ENCODE measurements at regions not wholly inside any gene's neighbourhood (a gene's known extent, or its start where the extent isn't known, plus 50 kb on each side); places are given as distances from the start of the nearest gene placed in this dataset.

DNA sequence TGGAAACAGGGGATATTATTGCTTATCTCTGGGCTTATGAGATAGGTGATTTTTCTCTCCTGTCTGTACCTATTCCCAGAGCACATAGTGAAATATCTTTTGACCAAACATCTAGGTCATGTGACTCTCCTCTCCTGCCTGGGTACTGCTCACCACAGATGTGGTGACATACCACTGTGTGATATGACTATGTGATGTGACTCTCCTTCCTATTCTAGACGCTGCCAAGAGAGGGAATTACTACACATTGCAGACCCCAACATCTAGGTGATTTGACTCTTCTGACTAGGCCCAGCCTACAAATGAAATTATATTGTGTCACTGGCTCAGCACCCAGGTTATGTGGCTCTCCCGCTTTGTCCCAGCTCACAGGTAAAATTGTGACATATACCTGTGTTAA, 996.3 kb upstream of the TSPY4 start:
- H3K27me3 ChIP-seq (replicated peaks in 1 of 7): no peaks in the 10 kb centered on the region
- DNase-seq: no peak
- TF ChIP-seq POLR2A (IDR thresholded peaks at IDR 0.05): no peak
- TF ChIP-seq CTCF (IDR thresholded peaks at IDR 0.05 in 8 of 11, conservative IDR thresholded peaks at IDR 0.05 in 3 of 11): no peak
- H3K4me1 ChIP-seq: no peaks in the 10 kb centered on the region
- intact Hi-C loops (cut with DNase I; ENCODE audit: low total_unique reads): no loop called here
- H3K4me3 ChIP-seq: no peak overlapping the region
- 77 to 87% (median 83%) methylated on average over 2 of the region's 2 CpGs; no CpG with 5 or more reads in 2 of the 5 donors for WGBS, 5 donors
- no peak overlapping the region for H3K27ac ChIP-seq
- H3K36me3 ChIP-seq: no peaks in the 10 kb centered on the region
- no peaks in the 10 kb centered on the region for H3K9me3 ChIP-seq

- WGBS, 5 donors: 83 to 84% (median 84%) methylated on average over 2 of the region's 2 CpGs; no CpG with 5 or more reads in 2 of the 5 donors
- DNase-seq: no peak
- H3K27ac ChIP-seq: no peak overlapping the region
- H3K9me3 ChIP-seq: no peaks in the 10 kb centered on the region
- H3K36me3 ChIP-seq: no peaks in the 10 kb centered on the region
- intact Hi-C loops (cut with DNase I; ENCODE audit: low total_unique reads): no loop called here
- no peak overlapping the region for H3K4me3 ChIP-seq
- TF ChIP-seq CTCF (IDR thresholded peaks at IDR 0.05 in 8 of 11, conservative IDR thresholded peaks at IDR 0.05 in 3 of 11) (no peak), POLR2AphosphoS5 (IDR thresholded peaks at IDR 0.05) (no peak), POLR2A (IDR thresholded peaks at IDR 0.05) (no peak)
- H3K4me1 ChIP-seq: no peaks in the 10 kb centered on the region
- no peaks in the 10 kb centered on the region for H3K27me3 ChIP-seq (replicated peaks in 1 of 7)
Measured at GRCh38 chrY:8342173-8342572, 995.1 kb upstream of the TSPY4 start.

DNA sequence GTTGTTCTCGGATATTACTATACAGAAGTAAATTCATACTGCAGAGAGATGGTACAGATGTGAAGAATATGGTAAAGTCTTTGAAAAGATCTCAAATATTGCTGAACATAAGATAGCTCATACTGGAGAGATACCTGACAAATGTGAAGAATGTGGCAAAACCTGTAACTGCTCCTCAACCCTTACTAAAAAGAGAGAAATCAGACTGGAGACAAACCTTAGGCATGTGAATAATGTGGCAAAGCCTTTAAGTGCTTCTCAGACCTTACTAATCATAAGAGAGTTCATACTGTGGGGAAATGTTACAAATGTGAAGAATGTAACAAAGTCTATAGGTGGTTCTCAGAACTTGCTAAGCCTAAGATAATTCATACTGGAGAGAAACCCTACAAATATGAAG, 986.0 kb upstream of the TSPY4 start:
- Histone ChIP-seq H3K9me3 (no peaks in the 10 kb centered on the region), H3K27me3 (replicated peaks in 1 of 7) (no peaks in the 10 kb centered on the region), H3K36me3 (no peaks in the 10 kb centered on the region), H3K27ac (no peak overlapping the region), H3K4me3 (no peak overlapping the region), H3K4me1 (no peaks in the 10 kb centered on the region)
- no peak for DNase-seq
- TF ChIP-seq POLR2A (IDR thresholded peaks at IDR 0.05) (no peak), POLR2AphosphoS5 (IDR thresholded peaks at IDR 0.05) (no peak), CTCF (IDR thresholded peaks at IDR 0.05 in 8 of 11, conservative IDR thresholded peaks at IDR 0.05 in 3 of 11) (no peak)
- 48 to 63% (median 58%) methylated on average over 1 of the region's 1 CpG; no CpG with 5 or more reads in 2 of the 5 donors for WGBS, 5 donors
- intact Hi-C loops (cut with DNase I; ENCODE audit: low total_unique reads): no loop called here

DNA sequence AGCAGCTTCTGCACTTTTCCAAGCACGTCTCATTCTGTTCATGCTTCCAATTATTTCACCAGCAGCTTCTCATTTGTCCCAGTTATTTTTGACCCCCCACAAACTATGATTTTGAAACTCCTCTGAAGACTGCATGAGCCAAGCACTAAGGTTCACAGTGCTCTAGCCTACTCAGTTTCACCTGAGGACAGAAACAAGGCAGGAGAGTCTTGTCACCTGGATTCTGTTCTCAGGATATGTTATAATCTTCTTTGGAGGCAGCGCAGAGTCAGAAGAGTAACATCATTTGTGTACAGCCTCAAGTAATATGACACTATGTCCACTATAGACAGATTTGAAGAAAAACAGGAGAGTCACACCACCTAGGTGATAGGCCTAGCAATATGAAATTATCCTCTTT, 985.1 kb upstream of the TSPY4 start:
- DNase-seq: no peak
- Histone ChIP-seq H3K27ac (no peak overlapping the region), H3K4me3 (no peak overlapping the region), H3K27me3 (replicated peaks in 1 of 7) (no peaks in the 10 kb centered on the region), H3K36me3 (no peaks in the 10 kb centered on the region), H3K9me3 (no peaks in the 10 kb centered on the region), H3K4me1 (no peaks in the 10 kb centered on the region)
- intact Hi-C loops (cut with DNase I; ENCODE audit: low total_unique reads): no loop called here
- TF ChIP-seq POLR2AphosphoS5 (IDR thresholded peaks at IDR 0.05): no peak
- TF ChIP-seq POLR2A (IDR thresholded peaks at IDR 0.05): no peak
- TF ChIP-seq CTCF (IDR thresholded peaks at IDR 0.05 in 8 of 11, conservative IDR thresholded peaks at IDR 0.05 in 3 of 11): no peak
- 66 to 90% (median 82%) methylated on average over 2 of the region's 2 CpGs; no CpG with 5 or more reads in 2 of the 5 donors for WGBS, 5 donors

Data from spleen (tissue), 11 donors.